ENCODE measurements at regions not wholly inside any gene's neighbourhood (a gene's known extent, or its start where the extent isn't known, plus 50 kb on each side); places are given as distances from the start of the nearest gene placed in this dataset.

DNA sequence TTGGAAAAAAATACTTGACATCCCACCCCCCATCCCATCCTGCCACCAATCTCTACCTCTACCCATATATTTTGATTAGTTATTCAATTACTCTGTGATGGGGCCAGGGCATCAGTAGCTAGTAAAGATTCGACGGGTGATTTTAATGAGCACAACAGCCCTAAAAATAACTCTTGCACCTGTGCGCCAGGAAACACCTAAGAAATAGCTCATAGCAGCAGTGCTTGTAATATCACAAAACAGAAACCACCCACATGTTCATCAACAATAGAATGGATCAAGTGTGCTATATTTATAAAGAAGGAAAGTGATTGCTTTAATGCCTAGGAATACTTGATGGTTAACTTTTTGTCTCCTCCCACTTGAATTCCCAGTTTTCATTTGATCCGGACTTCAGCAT is 225.6 kb upstream of the LCORL start:
- no peak for TF ChIP-seq CTCF (IDR thresholded peaks at IDR 0.05)
- TF ChIP-seq POLR2A (IDR thresholded peaks at IDR 0.05), result no peak
- H3K4me1 ChIP-seq (replicated peaks in 1 of 2), result no peaks in the 10 kb centered on the region
- intact Hi-C loops (cut with DNase I), result no loop called here
- no peak overlapping the region for H3K4me3 ChIP-seq
- no peak for DNase-seq
- no peaks in the 10 kb centered on the region for H3K36me3 ChIP-seq (replicated peaks in 1 of 2)
- H3K27ac ChIP-seq, result no peak overlapping the region
- no peaks in the 10 kb centered on the region for H3K27me3 ChIP-seq
- no peaks in the 10 kb centered on the region for H3K9me3 ChIP-seq (replicated peaks in 1 of 3)
- 62 to 84% (median 79%) methylated on average over 4 of the region's 4 CpGs for WGBS, 4 donors

DNA sequence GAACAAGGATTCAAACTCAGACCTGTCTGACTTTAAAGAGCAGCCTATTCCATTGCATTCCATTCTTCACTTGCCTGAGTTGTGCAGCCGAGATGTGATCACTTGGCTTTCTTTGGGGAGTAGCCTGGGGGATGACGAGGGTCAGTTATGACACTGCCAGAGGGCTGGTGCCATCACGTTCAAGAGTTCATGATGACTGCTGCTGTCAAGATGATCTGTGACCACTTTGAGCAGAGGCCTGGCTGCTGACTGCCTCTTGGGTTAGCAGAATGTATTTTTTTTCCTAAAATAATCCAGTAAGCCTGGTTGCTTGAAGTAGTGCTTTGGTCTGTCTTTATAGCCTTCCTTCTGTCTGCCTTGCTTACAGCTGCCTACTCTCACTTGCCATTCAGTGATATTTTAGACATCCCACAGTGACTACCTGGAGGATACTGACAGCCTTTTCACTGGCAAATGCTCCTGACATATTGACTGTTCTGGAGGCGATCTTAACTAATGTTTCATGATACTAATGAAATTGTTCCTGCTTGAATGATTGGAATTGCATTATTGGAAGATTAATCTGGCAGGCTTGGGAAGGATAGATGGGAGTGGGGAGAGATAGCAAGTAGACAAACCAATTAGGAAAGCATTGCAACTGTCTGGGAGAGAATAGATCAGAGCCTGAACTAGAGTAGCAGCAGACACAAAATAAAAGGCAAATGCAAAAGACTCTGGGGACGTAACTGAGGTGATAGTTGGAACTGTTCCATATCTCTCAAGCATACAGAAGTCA is 221.6 kb upstream of the LCORL start:
- Histone ChIP-seq H3K36me3 (replicated peaks in 1 of 2) (no peaks in the 10 kb centered on the region), H3K4me1 (replicated peaks in 1 of 2) (no peaks in the 10 kb centered on the region), H3K4me3 (no peak overlapping the region), H3K9me3 (replicated peaks in 1 of 3) (no peaks in the 10 kb centered on the region), H3K27ac (no peak overlapping the region), H3K27me3 (no peaks in the 10 kb centered on the region)
- TF ChIP-seq CTCF (IDR thresholded peaks at IDR 0.05) (no peak), POLR2A (IDR thresholded peaks at IDR 0.05) (no peak)
- DNase-seq, result no peak
- intact Hi-C loops (cut with DNase I), result no loop called here
- WGBS, 4 donors, result 59 to 66% (median 63%) methylated on average over 4 to 5 of the region's 5 CpGs

- Histone ChIP-seq H3K27ac (no peak overlapping the region), H3K4me3 (no peak overlapping the region), H3K27me3 (no peaks in the 10 kb centered on the region), H3K9me3 (replicated peaks in 1 of 3) (no peaks in the 10 kb centered on the region), H3K36me3 (replicated peaks in 1 of 2) (no peaks in the 10 kb centered on the region), H3K4me1 (replicated peaks in 1 of 2) (no peaks in the 10 kb centered on the region)
- no peak for DNase-seq
- WGBS, 4 donors, result 25 to 52% (median 35%) methylated on average over 1 of the region's 1 CpG
- TF ChIP-seq CTCF (IDR thresholded peaks at IDR 0.05) (no peak), POLR2A (IDR thresholded peaks at IDR 0.05) (no peak)
- intact Hi-C loops (cut with DNase I), result no loop called here
Measured at GRCh38 chr4:18241727-18242126, 220.2 kb upstream of the LCORL start.

- Histone ChIP-seq H3K27me3 (no peaks in the 10 kb centered on the region), H3K27ac (no peak overlapping the region), H3K9me3 (replicated peaks in 1 of 3) (no peaks in the 10 kb centered on the region), H3K4me3 (no peak overlapping the region), H3K4me1 (replicated peaks in 1 of 2) (no peaks in the 10 kb centered on the region), H3K36me3 (replicated peaks in 1 of 2) (no peaks in the 10 kb centered on the region)
- no peak for TF ChIP-seq CTCF (IDR thresholded peaks at IDR 0.05)
- no peak for TF ChIP-seq POLR2A (IDR thresholded peaks at IDR 0.05)
- intact Hi-C loops (cut with DNase I), result no loop called here
- DNase-seq, result no peak
Measured at GRCh38 chr4:18234108-18234507, 212.6 kb upstream of the LCORL start.

Measured in adrenal gland (tissue), 9 donors.